ENCODE measurements at regions not wholly inside any gene's neighbourhood (a gene's known extent, or its start where the extent isn't known, plus 50 kb on each side); places are given as distances from the start of the nearest gene placed in this dataset.

DNA sequence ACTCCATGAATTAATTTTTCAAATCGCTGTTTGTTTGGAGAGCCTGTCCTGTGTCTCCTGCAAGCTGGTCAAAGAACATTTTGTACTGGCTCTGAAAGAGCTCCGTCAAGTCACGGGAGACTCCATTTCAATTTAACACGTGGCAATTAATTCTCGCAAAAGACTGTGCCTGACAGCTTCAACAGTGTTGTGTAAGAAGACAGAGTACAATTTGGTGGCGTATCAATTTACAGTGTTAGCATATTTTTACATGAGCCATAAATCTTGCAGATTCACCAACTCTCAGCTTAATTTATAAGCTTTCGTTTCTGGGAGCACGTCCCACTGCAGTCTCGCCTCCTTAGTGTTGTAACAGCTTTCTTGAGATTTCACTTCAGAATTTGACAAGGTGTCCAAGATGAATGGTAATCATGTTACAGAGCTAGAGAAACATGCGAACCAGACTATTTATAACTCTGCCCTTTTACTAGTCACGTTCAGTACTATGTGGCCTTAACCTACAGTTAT lies 70.8 kb downstream of the RWDD4 start:
- TF ChIP-seq, protein P1, sequence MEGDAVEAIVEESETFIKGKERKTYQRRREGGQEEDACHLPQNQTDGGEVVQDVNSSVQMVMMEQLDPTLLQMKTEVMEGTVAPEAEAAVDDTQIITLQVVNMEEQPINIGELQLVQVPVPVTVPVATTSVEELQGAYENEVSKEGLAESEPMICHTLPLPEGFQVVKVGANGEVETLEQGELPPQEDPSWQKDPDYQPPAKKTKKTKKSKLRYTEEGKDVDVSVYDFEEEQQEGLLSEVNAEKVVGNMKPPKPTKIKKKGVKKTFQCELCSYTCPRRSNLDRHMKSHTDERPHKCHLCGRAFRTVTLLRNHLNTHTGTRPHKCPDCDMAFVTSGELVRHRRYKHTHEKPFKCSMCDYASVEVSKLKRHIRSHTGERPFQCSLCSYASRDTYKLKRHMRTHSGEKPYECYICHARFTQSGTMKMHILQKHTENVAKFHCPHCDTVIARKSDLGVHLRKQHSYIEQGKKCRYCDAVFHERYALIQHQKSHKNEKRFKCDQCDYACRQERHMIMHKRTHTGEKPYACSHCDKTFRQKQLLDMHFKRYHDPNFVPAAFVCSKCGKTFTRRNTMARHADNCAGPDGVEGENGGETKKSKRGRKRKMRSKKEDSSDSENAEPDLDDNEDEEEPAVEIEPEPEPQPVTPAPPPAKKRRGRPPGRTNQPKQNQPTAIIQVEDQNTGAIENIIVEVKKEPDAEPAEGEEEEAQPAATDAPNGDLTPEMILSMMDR (IDR thresholded peaks at IDR 0.05), result no peak
- TF ChIP-seq POLR2A (IDR thresholded peaks at IDR 0.05), result no peak

Measured in esophagus squamous epithelium (tissue), 4 donors.